Panc1 (cell line): ENCODE measurements at regions not wholly inside any gene's neighbourhood (a gene's known extent, or its start where the extent isn't known, plus 50 kb on each side); places are given as distances from the start of the nearest gene placed in this dataset.

ENCODE experiments used
- ATAC-seq: fragments of 200-7000 bp; cut with Tn5 transposase; 2 replicates; pipeline ENCODE4 v1.9.1; 2020; ENCODE audit warnings: mild to moderate bottlenecking, moderate library complexity
- BruUV-seq: library from RNA; stranded (reverse); fragments of 400-500 nt; replicated peaks from 2 replicates; lab custom pipeline; 2021; lab: Mats Ljungman, UMichigan
- CTCF ChIA-PET: fragments of 300-600 bp; sonication (Branson Sonifier 250); formaldehyde crosslinking; loops from one replicate; lab custom pipeline; 2022; ENCODE audit warnings: antibody characterized with exemption; lab: Charles Lee
- POLR2A ChIA-PET: fragments of 300-600 bp; sonication (Branson Sonifier 250); formaldehyde crosslinking; loops from one replicate; lab custom pipeline; 2022; ENCODE audit warnings: antibody characterized with exemption; lab: Charles Lee
- DNase-seq: peaks from one replicate; pipeline ENCODE4 v3.0.0-alpha.2; 2010; ENCODE audit warnings: low read depth, low spot score
- H3K27ac ChIP-seq: 2 replicates; pipeline ENCODE4 v1.5.1; 2011; ENCODE audit warnings: mild to moderate bottlenecking, low read length, inconsistent platforms
- H3K27me3 ChIP-seq: fragments of 200-500 bp; sonication (Bioruptor generic); 2 replicates; pipeline ENCODE4 v1.6.0; 2014; ENCODE audit warnings: low read length, inconsistent platforms; ENCODE audit not compliant: control insufficient read depth, insufficient read depth
- H3K36me3 ChIP-seq: fragments of 200-500 bp; sonication (Bioruptor generic); 2 replicates; pipeline ENCODE4 v1.5.1; 2014; ENCODE audit warnings: inconsistent platforms, mild to moderate bottlenecking, low read length, moderate library complexity; ENCODE audit not compliant: control insufficient read depth, insufficient read depth
- H3K4me1 ChIP-seq: 2 replicates; pipeline ENCODE4 v1.5.1; 2011; ENCODE audit warnings: inconsistent platforms, mild to moderate bottlenecking, low read length, moderate library complexity; ENCODE audit not compliant: control insufficient read depth, insufficient read depth
- H3K4me3 ChIP-seq, 2 experiments: 2 replicates each; pipeline ENCODE4 v1.5.1; 2011 to 2012; ENCODE audit warnings: low read depth in 2 of 2, low read length in 2 of 2, mild to moderate bottlenecking in 2 of 2, inconsistent platforms in 1 of 2, moderate library complexity in 1 of 2
- H3K9me3 ChIP-seq: fragments of 200-500 bp; sonication (Bioruptor generic); 2 replicates; pipeline ENCODE4 v1.5.1; 2014; ENCODE audit warnings: low read depth, mild to moderate bottlenecking, inconsistent platforms, low read length, moderate library complexity; ENCODE audit not compliant: control insufficient read depth, insufficient read depth
- POLR2AphosphoS5 ChIP-seq: IDR thresholded peaks from 2 replicates; pipeline ENCODE4 v1.6.1; 2012; ENCODE audit warnings: mild to moderate bottlenecking, low read depth, low read length, moderate library complexity
- REST ChIP-seq, 2 experiments: IDR thresholded peaks; 2 replicates each; pipeline ENCODE4 v1.6.1; 2011 to 2012; ENCODE audit warnings: low read depth in 2 of 2, control low read depth in 1 of 2, low read length in 1 of 2, mild to moderate bottlenecking in 1 of 2, moderate library complexity in 1 of 2; ENCODE audit not compliant: insufficient read depth in 1 of 2
- SIN3A ChIP-seq: IDR thresholded peaks from 2 replicates; pipeline ENCODE4 v1.6.1; 2012; ENCODE audit warnings: low read depth, mild to moderate bottlenecking, low read length, moderate library complexity, borderline replicate concordance; ENCODE audit not compliant: insufficient read depth
- TCF7L2 ChIP-seq: IDR thresholded peaks from 2 replicates; pipeline ENCODE4 v1.6.1; 2011; ENCODE audit warnings: mild to moderate bottlenecking, low read depth, low read length, inconsistent platforms
- in situ Hi-C: cut with HindIII; loops from 2 replicates; pipeline ENCODE4 v1.10.0; 2016; ENCODE audit warnings: low sequenced_read_pairs, low pct_unique_long_range_greater_than_20kb
- intact Hi-C: fragments of 100-400 bp; cut with micrococcal nuclease; formaldehyde crosslinking; loops from one replicate; pipeline ENCODE4 v1.10.0; 2022; ENCODE audit not compliant: unreplicated experiment
- TF ChIP-seq, protein P1 (sequence below): fragments of 450-650 bp; IDR thresholded peaks from 2 replicates; pipeline ENCODE4 v1.5.1; 2017; ENCODE audit warnings: mild to moderate bottlenecking

GRCh38 chr10:3323865-3324498, 151.4 kb upstream of the PITRM1 start:
- POLR2A ChIA-PET, result no interaction called here
- no TSS peak for BruUV-seq
- in situ Hi-C loops, result no loop called here

DNA sequence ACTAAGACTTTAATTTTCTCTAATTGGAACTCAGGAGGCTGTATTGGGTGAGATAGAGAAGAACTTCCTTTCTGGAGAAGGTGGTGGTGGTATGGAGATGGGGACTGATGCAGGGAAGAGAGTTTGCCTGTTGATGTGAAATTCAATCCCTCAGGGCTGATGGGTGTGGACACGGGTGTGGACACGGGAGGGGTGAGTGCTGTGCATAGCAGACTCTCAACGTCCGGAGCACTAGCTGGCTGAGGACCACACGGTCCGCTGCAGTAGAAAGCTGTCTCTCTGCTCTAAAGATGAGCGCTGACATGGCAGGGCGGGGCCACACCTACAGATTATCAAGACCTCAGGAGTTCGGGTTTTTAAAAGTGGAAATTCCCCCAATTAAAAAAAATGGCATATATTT, 148.5 kb upstream of the PITRM1 start:
- ChIA-PET POLR2A (no interaction called here), CTCF (no interaction called here)
- no peak overlapping the region for H3K27ac ChIP-seq
- ATAC-seq (no peak), DNase-seq (no peak)
- no peaks in the 10 kb centered on the region for H3K9me3 ChIP-seq
- no peaks in the 10 kb centered on the region for H3K36me3 ChIP-seq
- TF ChIP-seq SIN3A (no peak), REST (IDR thresholded peaks at IDR 0.05; ENCODE audit: insufficient read depth in 1 of 2, low read depth in 2 of 2, low read length in 1 of 2) (no peak), POLR2AphosphoS5 (no peak), TCF7L2 (no peak)
- TF ChIP-seq, protein P1, sequence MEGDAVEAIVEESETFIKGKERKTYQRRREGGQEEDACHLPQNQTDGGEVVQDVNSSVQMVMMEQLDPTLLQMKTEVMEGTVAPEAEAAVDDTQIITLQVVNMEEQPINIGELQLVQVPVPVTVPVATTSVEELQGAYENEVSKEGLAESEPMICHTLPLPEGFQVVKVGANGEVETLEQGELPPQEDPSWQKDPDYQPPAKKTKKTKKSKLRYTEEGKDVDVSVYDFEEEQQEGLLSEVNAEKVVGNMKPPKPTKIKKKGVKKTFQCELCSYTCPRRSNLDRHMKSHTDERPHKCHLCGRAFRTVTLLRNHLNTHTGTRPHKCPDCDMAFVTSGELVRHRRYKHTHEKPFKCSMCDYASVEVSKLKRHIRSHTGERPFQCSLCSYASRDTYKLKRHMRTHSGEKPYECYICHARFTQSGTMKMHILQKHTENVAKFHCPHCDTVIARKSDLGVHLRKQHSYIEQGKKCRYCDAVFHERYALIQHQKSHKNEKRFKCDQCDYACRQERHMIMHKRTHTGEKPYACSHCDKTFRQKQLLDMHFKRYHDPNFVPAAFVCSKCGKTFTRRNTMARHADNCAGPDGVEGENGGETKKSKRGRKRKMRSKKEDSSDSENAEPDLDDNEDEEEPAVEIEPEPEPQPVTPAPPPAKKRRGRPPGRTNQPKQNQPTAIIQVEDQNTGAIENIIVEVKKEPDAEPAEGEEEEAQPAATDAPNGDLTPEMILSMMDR, result no peak
- intact Hi-C loops (no loop called here), in situ Hi-C loops (no loop called here)
- BruUV-seq, result no TSS peak
- no peaks in the 10 kb centered on the region for H3K4me1 ChIP-seq
- H3K27me3 ChIP-seq, result no peaks in the 10 kb centered on the region
- no peak overlapping the region for H3K4me3 ChIP-seq

More at GRCh38 chr10:3323865-3324498, 151.4 kb upstream of the PITRM1 start:
- TF ChIP-seq SIN3A (no peak), TCF7L2 (no peak), REST (IDR thresholded peaks at IDR 0.05; ENCODE audit: insufficient read depth in 1 of 2, low read depth in 2 of 2, low read length in 1 of 2) (no peak), POLR2AphosphoS5 (no peak)
- TF ChIP-seq, protein P1, result no peak
- ATAC-seq, result no peak
- CTCF ChIA-PET, result no interaction called here
- no peak for DNase-seq
- no peaks in the 10 kb centered on the region for H3K27me3 ChIP-seq
- no peak overlapping the region for H3K4me3 ChIP-seq
- H3K27ac ChIP-seq, result no peak overlapping the region
- no peaks in the 10 kb centered on the region for H3K36me3 ChIP-seq
- H3K4me1 ChIP-seq, result no peaks in the 10 kb centered on the region
- intact Hi-C loops, result no loop called here
- H3K9me3 ChIP-seq, result no peaks in the 10 kb centered on the region
